HG02938 (cell line): ENCODE measurements at regions not wholly inside any gene's neighbourhood (a gene's known extent, or its start where the extent isn't known, plus 50 kb on each side); places are given as distances from the start of the nearest gene placed in this dataset.

Experiments used
- ATAC-seq: cut with Tn5 transposase; IDR thresholded peaks from one replicate; pipeline ENCODE4 v1.9.1; 2021; ENCODE audit warnings: mild to moderate bottlenecking, moderate library complexity; ENCODE audit not compliant: unreplicated experiment

DNA sequence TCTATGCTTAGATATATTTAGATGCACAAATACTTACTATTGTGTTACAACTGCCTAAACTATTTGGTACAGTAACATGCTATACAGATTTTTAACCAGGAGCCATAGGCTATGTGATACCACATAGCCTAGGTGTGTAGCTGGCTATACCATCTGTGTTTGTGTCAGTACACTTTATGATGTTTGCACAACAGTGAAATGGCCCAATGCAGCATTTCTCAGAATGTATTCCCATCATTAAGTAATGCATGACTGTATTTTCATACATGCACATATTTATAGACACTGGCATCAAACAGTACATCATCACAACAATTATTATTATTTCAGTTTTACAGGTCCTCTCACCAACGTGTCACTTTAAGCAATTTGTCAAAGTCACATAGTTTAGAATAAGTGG, 979.5 kb upstream of the TENM4 start:
- ATAC-seq = no peak

DNA sequence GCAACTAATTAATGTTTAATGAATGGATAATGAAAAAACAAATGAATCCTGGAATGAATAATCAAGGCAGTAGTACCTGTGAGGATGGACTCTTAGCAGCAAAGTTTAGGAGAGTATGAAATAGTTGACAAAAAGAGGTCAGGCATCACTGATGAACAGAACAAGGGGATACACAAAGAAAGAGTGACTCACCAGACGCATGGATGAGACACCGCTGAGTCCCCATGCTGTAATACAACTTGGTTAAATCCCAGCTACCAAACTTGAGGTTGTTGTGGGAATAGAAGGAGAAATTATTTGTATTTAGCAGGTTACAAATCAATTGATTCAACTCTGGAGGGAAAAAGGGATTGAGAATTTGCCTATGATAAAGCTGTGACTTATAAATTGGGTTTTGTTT, 976.9 kb upstream of the TENM4 start:
- no peak for ATAC-seq

DNA sequence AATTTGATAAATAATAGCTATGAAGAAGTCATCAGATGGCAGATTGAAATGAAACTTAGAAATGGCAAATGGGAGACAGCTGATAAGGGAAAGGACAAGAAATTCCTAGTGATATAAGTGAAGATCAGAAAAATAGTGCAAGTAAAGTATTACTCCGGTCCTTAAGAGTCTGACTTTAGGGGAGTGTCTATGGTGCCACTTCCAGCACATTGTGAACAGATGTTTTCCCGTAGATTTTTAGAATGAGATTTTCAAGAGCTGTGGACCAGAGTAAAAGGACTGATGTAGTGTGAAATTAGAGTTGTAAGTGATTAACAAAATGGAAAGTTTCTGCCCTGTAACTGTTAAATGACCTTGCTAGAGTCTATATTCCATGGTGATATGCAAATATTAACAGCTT, 974.8 kb upstream of the TENM4 start:
- ATAC-seq = no peak

DNA sequence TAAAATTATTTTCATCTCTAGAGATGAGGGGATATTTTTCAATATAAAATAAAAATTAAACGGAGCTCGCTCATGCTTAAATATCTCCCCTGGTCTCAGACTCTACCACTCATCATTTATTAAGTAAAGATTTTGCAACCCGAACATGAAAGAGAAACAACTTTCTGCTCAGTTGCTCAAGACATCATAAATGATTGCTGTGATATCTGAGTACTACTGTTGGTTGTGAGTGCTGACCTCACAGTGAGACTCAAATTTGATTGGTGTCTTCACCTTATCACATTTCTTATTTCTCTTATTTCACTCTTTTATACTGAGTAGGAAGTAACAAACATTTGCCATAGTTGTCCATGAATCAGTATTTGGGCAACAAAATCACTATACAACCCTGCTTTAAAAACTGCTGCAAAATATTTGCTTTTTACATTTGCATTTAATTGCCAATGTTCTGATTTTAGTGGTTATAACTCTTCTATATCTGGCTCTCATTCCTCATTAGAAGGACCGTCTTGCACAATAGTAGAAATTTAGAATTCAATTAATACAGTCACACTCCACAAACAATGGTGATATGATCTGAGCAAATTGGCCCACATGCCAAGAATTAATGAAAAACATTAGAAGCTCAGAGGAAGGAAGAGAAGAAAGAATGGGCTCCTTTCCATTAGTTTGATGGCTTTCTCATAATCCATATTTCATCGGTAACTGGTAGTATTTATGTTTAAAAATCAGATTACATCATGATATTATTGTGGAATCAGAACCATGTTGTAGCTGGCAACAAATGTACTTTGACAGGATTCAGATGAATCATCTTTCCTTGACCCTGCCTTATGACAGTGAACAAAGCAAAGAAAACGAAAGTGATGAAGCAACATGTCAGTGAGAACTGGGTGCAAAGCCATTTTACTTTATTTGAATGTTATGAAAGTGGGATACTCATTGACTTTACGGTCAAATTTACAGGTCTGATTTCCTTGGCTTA, 973.6 kb upstream of the TENM4 start:
- no peak for ATAC-seq

DNA sequence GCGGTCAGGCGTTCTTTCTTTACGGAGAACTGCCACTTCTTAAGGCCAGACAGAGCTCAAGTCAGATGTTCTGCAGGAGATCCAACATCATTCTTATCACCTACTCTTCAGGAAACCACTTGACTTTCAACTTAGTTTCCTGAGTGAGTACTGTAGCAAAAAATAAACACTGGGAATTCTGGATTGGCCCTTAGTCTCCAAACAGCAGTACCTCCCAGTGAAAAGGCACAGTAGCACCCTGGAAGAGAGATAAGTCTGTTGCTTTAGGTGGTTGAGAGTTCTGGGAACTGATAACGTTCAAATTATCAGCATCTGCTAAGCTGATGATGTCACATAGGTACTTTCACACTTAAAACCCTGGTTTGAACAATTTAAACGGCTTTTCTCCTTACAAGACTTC, 971.8 kb upstream of the TENM4 start:
- no peak for ATAC-seq

DNA sequence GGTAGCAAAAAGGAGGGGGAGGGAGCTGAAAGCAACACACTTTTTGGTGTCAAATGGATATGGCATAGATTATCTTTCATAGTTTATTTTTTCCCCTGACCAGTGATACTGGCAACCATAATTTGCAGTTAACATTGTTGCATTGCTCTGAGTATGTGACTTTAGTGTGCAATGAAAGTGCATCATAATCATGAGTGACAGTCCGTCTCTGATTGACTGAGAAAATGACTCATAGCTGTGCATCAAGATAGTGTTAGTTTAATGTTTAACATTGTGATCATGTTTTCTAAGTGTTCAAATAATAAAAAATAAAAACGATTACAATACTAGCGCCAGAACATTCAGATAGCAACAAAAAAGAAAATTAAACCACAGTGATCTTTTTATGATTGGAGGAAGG, 952.4 kb upstream of the TENM4 start:
- ATAC-seq = no peak

DNA sequence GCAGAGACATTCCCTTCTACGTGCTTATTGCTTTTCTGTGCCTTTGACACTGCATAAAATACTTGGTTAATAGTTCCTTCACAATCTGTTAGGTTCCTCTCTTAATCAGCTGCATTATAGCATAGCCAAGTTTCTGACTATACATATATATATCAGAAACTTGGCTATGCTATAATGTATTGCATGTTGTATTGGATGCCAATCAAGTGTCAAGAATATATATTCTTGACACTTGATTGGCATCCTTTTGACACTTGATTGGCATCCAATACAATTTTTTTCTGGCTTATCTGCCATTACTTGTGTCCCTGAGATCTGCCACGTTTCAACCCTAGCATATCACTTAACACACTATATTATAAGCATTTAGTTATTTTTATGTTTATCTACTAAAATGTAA, 949.7 kb upstream of the TENM4 start:
- ATAC-seq = no peak

DNA sequence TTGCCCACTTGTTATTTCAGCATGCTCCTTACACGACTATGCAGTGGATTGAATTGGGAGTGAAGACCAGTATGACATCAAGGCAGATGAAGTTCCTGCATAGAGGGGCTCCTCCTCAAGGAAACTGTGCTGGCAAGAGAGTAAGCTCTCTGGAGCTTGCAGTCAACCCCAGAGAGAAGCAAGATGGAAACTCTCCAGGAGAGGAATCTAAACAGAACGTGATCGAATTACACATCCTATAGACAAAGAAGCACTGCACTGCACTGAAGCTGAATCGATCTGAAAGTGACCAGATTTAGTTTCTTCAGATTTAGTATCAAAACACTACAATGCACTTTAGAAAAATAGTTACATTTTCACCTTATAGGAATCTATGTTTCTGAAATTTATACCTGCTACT, 947.7 kb upstream of the TENM4 start:
- no peak for ATAC-seq

DNA sequence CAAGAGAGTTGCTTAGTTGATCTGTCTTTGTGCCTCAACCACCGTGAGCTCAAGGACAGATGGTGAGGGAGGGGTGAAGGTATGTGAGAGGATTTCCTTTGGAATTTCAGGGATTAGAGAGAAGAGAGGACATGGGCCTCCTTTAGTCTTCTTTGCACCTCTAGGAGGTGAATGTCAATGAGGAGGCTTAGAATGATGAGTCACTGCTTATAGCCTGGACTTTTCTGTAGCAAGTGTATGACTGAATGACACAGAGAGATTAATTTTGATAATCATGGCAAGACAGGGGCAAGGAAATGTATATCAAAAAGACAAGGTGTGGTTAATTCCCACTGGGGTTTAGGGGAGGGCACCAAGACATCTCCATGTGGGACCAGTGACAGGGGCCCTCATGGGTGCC, 947.3 kb upstream of the TENM4 start:
- no peak for ATAC-seq

DNA sequence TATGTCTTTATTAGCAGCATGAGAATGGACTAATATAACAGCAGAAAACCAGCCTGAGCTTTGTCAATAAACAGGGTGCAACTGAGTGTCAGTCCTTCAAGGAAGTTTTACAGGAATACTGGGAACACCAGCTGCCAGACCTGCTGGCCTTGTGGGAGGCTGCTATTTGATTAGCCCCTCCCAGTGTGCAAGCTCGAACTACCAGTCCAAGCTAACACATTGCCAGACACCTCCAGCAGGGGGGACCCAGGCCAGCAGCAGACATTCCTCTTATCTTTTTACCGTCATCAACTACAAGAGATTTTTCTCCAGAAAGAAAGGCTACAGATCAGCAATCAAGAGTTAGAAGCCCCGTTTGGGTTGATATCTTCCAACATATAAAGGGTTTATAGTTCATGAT, 942.8 kb upstream of the TENM4 start:
- no peak for ATAC-seq

DNA sequence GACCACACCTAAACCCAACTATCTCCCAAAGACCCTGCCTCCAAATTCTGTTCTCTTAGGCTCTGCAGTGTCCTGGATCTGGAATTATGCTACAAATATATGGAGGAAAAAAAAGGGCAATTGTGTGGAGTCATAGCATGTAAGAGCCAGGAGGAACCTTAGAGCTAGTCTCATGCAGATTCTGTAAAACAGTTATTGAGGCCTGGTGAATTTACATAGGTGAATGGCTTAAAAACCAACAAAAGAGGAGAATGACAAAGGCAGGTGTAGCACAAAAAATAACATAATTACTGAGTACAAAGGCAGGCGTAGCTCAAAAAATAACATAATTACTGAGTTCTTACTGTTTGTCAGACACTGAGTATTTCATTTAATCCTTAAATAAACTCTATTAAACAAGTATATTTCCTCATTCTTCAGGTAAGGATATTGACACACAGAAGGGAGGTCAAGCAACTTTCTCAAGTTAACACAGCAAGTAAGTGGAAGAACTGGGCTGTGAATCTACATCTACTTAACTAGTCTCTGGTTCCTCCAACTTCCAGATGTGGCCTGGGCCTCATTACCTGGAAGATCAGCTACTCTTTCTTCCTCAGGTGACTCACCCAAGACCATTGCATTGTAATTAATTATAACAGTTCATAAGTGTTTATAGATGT, 938.9 kb upstream of the TENM4 start:
- ATAC-seq = no peak

DNA sequence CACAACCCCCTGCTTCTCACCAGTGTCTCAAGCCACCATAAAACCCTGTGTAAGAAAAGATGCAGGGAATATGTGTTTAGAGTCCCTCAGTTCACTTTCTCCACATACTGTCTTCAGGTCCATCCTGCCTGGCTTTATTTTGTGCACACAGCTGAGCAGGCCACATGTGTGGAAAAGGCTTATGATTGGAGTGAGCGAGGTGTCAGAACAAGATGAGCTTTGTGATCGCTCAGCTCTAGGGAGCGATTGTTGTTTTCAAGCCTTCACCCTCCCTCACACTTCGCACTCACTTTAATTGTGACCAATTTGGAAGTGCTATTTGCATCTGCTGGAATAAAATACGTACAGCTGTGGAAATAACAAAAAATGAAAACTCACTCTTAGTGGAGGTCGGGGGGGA, 931.1 kb upstream of the TENM4 start:
- ATAC-seq = no peak

DNA sequence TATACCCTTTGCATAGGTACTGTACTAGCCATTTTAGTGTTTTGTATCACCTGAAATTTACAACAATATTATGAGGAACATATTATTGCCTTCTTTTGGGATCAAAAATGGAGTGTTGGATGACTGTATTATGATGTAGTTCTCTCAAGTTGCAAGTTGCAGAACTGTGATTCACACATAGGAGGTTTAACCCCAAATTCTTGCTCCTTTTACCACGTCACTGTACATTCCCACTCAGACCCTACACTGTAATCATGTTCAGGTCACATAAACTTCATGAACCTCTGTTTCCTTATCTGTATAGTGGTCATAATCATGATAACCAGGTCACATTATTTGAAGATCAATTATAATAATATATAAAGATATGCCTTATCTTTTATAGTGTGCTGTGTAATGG, 925.1 kb upstream of the TENM4 start:
- ATAC-seq = no peak

DNA sequence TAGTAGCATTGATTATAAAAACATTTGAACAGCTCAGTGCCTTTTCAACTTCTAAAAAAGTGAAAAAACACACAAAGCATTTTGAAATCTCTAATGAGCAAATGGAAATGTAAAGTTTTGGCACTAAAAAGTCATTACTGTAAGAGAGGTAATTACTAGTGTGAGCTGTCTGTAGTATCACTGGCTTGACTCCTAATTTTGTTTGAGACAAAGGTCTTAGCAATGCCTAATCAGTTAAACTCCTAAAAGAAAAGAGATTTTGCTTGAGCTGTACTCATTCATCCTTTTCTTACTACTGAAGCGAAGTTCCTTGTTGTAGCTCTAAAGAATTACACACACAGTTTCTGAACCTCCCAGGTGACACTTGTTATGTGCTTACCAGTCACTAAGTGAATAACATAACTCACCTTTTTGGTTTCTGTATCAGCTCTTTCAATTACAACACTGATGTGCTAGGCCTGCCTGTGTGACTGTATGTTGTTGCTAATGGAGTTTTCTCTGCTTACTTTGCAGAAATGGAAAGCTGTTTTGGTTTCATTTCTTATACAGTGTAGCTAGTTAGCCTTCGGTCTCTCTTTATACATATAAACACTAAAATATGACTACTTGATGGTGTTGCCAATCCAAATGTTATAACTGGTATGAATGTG, 924.4 kb upstream of the TENM4 start:
- no peak for ATAC-seq

DNA sequence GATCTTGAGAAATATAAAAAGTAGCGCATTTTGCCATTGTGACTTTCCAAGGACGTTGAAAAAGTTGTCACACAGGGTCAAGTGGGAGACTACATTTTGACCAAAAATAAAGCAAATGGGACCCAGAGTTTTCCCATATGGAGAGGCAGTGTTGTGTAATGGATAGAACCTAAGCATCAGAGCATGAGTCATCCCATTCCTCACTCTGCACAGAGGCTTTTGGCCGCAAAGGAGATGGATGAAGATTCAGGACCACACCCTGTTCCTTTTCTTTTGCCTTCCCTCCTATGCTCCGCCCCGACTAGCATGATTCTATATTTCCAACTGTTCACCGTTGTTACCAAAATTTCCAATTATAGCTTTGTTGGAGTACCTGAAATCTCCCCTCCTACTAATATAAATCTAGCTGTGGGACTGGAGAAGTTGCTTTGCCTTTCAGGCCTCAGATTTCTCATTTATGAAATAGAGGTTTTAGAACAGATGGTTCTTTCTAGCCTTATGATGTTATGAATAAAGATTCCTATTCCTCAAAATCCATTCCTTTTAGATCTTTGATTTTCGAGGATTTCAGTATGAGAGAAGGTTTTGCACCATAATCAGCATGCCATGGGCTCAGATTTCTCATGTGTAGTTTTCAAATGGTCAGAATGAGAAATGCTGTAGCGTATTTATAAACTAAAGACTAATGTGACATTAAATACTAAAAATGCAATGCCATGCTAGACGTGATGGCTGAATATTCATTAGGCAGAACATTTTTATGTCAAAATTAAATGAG, 921.9 kb upstream of the TENM4 start:
- ATAC-seq = no peak

DNA sequence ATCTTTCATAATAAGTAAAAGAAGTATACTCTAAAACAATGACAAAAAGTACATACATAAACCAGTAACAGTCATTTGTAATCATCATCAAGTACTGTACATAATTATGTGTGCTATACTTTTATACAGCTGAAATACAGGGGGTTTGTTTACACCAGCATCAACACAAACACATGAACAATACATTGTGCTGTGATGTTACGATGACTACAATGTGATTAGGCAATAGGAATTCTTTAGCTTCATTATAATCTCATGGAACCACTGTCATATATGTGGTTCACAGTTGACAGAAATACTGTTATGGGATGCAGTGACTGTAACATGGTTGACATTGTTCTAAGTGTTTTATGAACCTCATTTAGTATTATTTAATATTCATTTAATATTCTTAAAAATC, 914.4 kb upstream of the TENM4 start:
- ATAC-seq = no peak

DNA sequence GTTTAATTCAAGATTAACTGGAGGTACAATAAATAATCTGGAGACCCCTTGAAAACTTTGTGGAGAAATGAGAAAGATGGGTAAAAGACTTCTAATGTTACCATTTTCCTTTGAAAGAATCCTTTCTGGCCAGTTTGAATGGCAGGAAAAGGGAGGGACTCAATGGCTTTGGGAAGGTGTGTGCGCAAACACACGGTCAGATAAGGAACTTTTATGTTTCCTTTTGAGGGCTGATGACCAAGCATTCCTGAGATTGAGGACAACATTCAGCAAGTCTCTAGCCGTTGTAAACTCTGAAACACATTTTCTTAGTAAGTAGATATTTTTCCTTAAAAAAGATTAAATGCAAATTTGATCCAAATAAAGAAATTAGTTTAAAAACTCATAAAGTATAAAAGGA, 909.7 kb upstream of the TENM4 start:
- no peak for ATAC-seq

DNA sequence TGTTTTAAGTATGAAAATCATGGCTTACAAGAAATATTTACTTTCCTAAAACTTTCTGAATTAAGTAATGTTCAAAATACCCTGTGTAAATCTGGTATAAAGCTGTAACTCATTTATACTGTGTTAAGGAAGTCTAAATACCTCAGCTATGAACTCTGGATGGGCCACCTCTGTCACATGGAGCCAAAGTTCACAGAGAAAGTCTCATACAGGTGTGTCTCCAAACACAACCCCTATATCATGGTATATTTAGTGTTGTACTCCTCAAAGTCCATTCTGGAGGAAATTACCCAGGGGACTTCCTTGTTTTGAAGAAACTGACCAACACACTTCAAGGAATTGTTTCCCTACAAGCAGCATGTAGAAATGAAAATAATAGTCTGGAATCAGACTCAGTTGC, 909.2 kb upstream of the TENM4 start:
- ATAC-seq = no peak

DNA sequence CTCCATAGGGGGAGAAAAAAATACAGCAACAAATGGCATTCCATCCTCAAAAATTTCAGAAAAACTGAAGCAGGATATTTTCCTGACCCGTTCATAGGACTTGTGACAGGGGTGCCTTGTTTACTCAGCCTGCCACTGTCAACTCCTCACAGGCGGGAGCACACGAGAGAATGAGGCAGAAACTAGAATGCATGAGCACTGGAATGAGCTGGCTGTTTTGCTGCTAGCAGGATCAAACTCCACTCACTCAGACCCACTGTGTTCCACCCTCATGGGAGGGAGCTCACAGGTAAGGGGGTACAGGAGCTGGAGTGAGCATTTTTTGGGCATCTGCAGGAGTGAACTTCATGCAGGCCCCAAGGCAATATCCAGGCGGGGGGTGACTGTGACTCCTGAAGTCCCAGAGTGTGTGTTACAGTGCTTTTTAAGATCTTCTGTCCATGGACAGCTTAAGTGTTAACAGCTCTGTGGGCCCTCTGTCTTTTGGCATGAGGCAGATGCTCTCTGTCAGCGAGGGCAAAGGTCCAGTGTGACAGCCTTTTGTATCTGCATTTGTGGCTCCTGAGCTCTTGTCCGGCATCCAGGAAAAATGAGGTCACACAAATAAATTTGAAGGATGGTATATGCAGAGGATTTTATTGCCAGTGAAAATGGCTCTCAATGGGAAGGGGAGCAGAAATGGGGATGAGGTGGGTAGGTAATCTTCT, 905.7 kb upstream of the TENM4 start:
- no peak for ATAC-seq

DNA sequence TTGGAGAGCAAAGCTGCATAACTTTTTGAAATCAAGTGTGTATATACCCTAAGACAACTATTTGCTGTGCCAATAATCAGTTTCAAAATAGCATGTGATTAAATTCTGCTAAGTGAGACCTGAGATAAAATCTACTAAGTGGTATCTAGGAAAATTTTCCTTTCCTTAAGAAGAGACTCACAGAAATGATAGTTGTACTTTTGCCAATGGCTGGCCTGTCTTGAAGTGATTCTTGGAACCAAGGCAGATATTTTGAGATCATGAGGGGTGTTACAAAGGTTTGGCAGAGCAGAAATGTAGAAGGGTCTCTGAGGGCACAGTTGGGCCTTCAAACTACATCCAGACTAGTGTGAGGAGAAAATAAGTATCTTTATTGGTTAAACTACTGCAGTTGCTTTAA, 902.6 kb upstream of the TENM4 start:
- ATAC-seq = no peak

DNA sequence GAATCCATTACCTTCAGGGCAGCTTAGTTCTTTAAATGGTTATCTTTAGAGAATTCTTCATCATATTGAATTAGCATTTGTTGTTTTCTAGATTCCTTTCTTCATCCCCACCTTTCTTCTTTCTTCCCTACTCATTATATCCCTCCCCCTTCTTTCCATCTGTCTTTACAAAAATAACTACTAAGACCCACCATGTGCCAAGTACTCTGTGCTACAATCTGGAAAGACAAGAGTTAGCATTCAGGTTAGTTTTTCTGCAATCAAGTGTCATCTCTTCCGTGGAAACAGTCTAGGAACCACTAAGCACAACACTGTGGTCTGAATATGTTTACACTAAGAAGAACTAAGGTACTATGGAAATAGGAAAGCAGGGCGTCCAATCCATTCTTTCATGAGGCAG, 897.4 kb upstream of the TENM4 start:
- ATAC-seq = no peak
